HG03097 (cell line): ENCODE measurements at regions not wholly inside any gene's neighbourhood (a gene's known extent, or its start where the extent isn't known, plus 50 kb on each side); places are given as distances from the start of the nearest gene placed in this dataset.
"Not testable (repeated sequence)": the region's sequence is repeated elsewhere in the genome, so short reads cannot be mapped to it uniquely, and the experiment has no call there.

Source experiments
- ATAC-seq: cut with Tn5 transposase; IDR thresholded peaks from one replicate; pipeline ENCODE4 v1.9.1; 2021; ENCODE audit not compliant: unreplicated experiment, low FRiP score

GRCh38 chr2:167701651-167702050, 545.7 kb downstream of the STK39 start:
- no peak for ATAC-seq

DNA sequence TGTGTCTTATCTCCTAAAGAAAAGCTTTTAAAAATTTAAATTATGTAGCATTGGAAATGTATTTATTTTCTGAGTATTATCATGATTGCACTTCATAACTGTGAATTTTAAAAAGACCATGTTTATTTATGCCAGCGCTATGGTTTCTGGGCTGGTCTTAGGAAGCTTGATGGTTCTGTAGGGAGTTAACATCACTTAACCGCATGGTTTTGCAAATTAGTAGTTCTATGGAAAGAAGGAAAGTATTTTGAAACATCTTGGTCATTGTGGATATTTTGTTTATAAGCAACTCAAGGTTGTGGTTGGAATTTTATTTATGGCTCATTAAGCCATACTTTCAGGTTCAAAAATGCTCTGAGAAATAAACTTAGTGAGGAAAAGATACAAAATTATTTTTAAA, 549.4 kb downstream of the STK39 start:
- no peak for ATAC-seq

GRCh38 chr2:167697194-167697593, 550.2 kb downstream of the STK39 start:
- ATAC-seq = no peak

GRCh38 chr2:167692936-167693335, 554.5 kb downstream of the STK39 start:
- no peak for ATAC-seq

GRCh38 chr2:167692191-167692590, 555.2 kb downstream of the STK39 start:
- ATAC-seq = no peak

DNA sequence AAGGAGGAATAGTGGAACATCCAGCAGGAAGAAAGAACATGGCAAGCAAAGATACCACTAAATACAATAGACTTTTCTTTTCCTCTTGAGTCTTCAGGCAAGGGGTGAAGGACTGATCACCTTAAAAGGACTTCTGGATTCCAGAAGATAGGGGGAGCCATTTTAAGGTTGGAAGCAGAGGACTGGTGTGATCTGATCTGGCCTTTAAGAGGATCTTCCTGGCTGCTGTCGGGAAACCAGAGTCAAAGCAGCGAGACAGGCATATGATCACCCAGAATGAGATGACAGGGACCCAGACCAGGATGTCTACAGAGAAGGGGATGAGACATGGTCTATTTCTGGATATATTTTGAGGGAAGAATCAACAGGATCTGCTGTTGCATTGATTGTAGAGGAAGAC, 558.0 kb downstream of the STK39 start:
- no peak for ATAC-seq

DNA sequence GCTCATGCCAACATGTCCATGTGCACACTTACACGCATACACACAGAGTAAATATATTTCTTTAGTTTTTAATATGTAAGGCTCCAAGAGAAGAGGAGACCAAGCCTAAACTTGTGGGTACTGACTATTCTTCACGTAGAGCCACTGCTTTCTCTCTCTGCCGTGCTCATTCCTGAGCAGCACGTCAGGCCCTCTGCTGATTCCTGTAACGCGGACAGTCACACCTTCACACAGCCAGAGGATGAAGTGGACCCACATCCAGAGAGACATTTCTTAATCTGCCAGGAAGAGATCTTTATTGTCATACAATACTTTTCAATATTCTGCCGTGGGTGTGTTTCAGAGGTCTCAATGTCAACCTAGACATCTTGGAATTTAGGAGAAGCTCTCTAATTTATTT, 560.7 kb downstream of the STK39 start:
- ATAC-seq = no peak

DNA sequence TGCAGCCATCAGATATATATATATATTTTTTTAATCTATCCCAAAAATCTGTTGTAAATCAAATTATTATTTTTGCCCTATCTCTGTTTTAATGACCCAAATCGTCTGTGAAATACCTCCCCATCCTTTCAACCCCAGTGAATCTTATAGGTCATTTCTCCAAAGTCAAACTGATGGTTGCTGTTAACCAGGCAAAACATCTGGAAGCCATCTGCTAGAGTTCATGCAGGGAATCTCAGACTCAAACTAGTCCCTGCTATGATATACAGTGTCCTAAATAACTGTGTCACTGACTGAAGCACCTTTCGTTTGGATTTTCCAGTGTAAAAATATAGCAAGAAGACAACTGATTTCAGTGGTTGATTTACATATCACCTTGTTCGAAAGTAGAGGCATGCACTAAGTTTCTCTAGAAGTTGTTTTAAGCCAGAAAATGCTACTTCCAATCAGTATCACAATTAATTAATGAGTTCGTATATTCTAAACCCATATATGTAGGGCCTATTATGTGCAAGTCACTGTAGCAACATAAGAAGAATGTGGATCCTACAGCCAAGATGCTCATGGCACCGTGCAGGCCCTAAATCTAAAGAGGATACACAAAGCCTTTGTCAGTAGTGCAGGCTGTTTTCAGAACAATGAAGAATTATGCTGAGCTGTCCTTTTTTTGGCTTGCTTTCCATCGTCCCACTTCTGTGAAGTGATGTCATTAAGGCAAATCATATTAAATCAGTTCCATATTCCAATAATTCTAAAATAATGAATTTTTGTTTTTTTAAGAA, 566.0 kb downstream of the STK39 start:
- ATAC-seq = no peak

DNA sequence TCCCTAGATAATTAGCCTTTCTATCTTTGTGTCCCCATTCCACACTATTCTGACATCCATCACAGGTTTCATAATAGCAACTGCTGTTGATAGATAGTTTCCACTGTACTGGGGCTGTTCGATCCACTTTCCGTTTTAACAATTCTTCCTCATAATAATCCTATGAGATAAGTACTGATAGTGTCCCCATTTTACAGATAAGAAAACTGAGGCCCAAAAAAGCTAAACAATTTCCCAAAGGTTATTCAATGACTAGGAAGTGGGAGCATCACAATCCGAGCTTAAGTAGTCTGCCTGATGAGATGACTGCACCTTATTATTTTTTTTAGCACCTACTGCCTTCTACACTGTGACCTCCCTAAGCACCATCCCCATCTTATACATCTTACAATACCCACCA, 569.2 kb downstream of the STK39 start:
- no peak for ATAC-seq

DNA sequence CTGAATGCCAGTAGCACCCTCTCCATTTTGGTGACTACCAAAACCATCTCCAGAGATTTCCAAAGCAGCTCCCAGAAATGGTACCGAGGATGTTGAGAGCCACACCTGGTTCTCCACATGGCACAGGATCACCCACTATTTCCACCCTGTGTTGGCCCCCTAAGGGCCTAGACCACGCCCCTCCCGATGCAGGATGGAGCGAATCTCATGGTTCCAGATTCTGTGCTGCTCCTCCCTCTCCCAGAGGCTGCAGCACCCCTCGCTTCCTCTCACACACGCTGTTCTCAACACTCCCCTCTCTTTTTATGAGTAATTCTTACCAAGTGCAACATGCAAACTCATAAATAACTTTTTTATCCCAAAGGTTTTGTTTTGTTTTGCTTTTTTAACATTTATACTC, 571.5 kb downstream of the STK39 start:
- no peak for ATAC-seq

GRCh38 chr2:167670588-167670987, 576.8 kb downstream of the STK39 start:
- no peak for ATAC-seq

DNA sequence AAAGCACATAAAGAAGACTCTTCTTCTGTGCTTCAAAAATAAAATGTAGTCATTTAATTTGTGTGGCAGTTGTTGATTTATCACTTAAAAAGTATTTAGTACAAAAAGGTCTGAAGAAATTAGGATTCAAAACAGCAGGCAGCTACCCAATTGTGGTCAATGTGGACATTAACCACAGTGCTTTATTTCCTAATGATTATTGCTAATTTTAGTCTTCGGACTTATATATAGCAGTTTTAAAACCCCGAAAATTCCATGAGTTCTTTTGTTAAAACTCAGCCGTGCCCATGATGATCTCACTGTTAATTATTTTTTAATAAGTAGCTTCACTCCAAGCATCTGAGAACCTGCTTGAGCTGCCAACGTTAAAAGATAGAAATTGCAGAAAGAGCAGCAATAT, 594.3 kb downstream of the STK39 start:
- ATAC-seq = no peak

GRCh38 chr2:167652401-167652800, 595.0 kb downstream of the STK39 start:
- no peak for ATAC-seq

DNA sequence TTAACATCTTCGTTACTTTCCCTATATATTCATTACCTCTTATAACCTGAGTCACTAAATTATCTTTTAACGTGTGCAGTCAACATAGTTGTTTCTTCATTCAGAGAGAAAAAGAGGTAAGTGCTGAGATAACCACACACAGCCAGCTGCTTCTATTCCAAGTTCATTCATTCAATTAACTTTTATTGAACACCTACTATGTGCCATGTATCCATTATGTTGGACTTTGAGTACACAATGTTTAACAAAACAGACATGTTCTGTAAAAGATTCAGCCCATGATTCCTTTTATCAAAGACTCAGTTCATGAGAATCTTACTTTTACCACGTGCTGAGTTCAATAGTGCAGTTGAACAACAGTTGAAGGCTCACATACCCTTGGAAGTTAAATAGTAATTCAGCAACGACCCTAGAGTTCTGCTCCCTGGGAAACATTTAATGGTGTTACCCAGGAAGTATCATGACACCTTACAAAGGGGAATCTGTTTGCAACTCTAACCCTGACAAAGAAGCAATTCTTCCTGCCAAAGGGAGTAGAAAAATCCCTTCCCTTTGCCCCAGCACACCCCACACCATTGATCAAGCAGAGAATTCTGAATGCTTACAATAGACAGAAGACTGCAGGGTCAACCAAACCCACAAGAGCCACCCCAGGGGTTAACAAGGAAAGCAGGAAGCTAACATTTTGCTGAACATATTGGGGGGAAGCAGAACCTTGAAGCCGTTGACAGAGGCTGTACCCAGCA, 595.8 kb downstream of the STK39 start:
- no peak for ATAC-seq

DNA sequence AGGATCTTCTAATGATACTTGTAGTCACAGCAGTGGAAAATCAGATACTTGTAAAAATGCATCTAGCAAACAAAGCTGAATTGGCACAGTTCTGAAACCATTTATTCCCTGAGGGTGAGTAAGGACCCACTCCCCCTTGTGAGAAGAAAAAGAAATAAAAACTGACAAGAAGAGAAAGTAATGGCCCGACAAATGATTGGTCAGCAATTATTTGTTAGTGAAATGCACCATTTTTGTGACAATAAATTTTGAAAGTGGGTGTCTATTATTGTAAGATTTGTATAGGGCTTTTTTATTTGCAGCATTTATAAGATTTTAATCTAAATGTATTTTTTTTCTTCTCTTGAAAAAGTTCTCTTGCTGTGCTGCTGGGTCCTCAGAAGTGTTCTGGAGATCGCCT, 600.8 kb downstream of the STK39 start:
- ATAC-seq = no peak

- no peak for ATAC-seq
Observed at GRCh38 chr2:167640096-167640495, 607.3 kb downstream of the STK39 start.

DNA sequence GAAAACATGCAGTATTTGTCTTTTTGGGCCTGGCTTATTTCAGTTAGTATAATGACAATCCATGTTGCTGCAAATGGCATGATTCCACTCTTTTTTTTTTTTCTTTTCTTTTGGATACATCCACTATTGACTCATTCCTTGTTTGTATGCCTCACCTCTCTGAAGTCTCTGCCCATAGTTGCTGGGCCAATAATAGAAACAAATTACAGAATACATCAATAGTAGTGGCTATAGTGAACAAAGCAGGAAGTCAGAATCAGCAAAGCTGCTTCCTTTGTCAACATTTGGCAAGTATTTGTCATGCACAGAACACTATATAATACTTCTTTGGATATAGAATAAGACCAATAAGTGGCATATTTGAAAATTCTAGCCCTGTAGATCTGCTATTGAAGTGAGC, 609.7 kb downstream of the STK39 start:
- no peak for ATAC-seq

GRCh38 chr2:167632271-167632670, 615.1 kb downstream of the STK39 start:
- not testable (repeated sequence) for ATAC-seq

GRCh38 chr2:167626961-167627360, 620.4 kb downstream of the STK39 start:
- ATAC-seq = no peak

DNA sequence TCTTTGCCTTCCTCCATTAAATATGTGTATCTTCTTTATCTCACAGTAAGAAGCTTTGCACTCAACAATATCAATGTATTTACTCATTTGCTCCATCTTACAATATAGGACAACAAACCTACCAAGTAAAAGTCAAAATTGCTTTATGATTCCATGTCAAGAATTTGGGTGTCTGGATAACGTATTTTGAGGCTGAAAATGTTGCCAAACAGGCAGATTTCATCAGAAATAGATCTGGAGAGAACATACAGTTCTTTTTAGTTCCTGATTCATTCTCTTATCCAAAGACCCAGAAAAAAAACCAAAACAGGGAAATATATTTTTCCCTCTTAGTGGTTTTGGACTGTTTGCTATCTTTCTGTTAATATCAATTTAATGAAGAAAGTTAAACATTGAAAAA, 621.1 kb downstream of the STK39 start:
- no peak for ATAC-seq

DNA sequence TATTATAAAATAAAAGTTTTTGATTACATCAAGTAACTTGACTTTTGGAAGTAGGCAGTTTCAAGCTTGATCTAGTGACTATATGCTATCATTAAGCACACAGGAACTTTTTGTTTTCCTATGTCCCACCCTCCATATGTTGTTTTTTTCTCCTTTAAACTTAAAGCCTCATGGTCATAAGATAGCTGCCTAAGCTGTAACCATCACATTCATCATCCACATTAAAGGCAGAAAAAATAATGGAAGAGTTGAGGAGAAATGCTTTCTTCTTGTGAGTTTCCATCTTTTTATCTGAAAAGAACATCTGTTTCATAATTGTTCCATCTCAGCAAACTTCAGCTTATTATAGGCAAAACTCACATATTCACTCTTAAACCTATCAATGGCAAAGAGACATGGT, 630.4 kb downstream of the STK39 start:
- no peak for ATAC-seq

DNA sequence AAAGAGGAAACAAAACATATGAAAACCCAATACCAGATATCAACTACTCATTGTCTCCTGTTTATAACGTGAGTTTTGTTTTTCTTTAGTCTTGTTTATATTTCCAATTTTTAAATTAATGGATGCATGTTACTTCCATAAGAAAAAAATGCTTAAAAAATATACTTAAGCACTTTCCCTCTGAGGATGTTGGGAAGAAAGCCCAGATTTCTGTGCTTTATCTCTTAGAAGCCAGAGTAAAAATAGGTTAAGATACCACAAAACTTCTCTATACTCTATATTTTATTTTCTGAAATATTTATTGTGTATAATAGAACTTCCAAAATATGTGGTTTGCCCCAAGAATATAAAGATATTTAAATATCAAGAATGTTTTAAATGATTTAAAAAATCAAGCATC, 633.9 kb downstream of the STK39 start:
- ATAC-seq = no peak
